IMR-90 (cell line): ENCODE measurements at regions not wholly inside any gene's neighbourhood (a gene's known extent, or its start where the extent isn't known, plus 50 kb on each side); places are given as distances from the start of the nearest gene placed in this dataset.

Source experiments
- ATAC-seq: fragments of 200-7000 bp; cut with Tn5 transposase; 2 replicates; pipeline ENCODE4 v1.9.1; 2020; ENCODE audit warnings: low read depth, mild to moderate bottlenecking, moderate library complexity
- BruUV-seq: library from RNA; stranded (reverse); fragments of 400-500 nt; replicated peaks from 2 replicates; lab custom pipeline; 2021; lab: Mats Ljungman, UMichigan
- CTCF ChIA-PET: fragments of 300-600 bp; formaldehyde crosslinking; extraction: SDS; loops from one replicate; lab custom pipeline; 2021; ENCODE audit warnings: antibody characterized with exemption; lab: Yijun Ruan, JAX
- POLR2A ChIA-PET: fragments of 300-600 bp; sonication (Branson Sonifier 250); formaldehyde crosslinking; loops from one replicate; lab custom pipeline; 2022; ENCODE audit warnings: antibody characterized with exemption; ENCODE audit not compliant: unreplicated experiment; lab: Charles Lee
- DNase-seq: peaks from one replicate; pipeline ENCODE4 v3.0.0; 2013
- H2AFZ ChIP-seq: replicated peaks from 2 replicates; pipeline ENCODE3; 2013; ENCODE audit warnings: low read length, mild to moderate bottlenecking; ENCODE audit not compliant: poor library complexity
- H2AK5ac ChIP-seq: 2 replicates; pipeline ENCODE4 v1.6.1; 2013; ENCODE audit warnings: low read depth, low read length, inconsistent platforms
- H2AK9ac ChIP-seq: replicated peaks from 2 replicates; pipeline ENCODE3; 2013; ENCODE audit warnings: mild to moderate bottlenecking, low read depth, low read length, moderate library complexity; ENCODE audit not compliant: poor library complexity
- H2BK120ac ChIP-seq: 2 replicates; pipeline ENCODE4 v1.6.1; 2013; ENCODE audit warnings: low read depth, low read length, inconsistent platforms
- H2BK15ac ChIP-seq: 3 replicates; pipeline ENCODE4 v1.6.1; 2013; ENCODE audit warnings: low read depth, low read length, inconsistent platforms
- H2BK20ac ChIP-seq: 2 replicates; pipeline ENCODE4 v1.6.1; 2013; ENCODE audit warnings: low read depth, mild to moderate bottlenecking, inconsistent platforms, low read length, moderate library complexity
- H2BK5ac ChIP-seq: 2 replicates; pipeline ENCODE4 v1.6.1; 2013; ENCODE audit warnings: mild to moderate bottlenecking, low read depth, low read length, inconsistent platforms; ENCODE audit not compliant: poor library complexity, severe bottlenecking
- H3K14ac ChIP-seq: replicated peaks from 2 replicates; pipeline ENCODE4 v1.6.1; 2013; ENCODE audit warnings: low read depth, low read length, inconsistent platforms
- H3K18ac ChIP-seq: 2 replicates; pipeline ENCODE4 v1.6.1; 2013; ENCODE audit warnings: low read depth, low read length, control low read depth
- H3K23ac ChIP-seq: 2 replicates; pipeline ENCODE4 v1.6.1; 2013; ENCODE audit warnings: low read depth, low read length, inconsistent platforms
- H3K27ac ChIP-seq: 2 replicates; pipeline ENCODE4 v1.5.1; 2013; ENCODE audit warnings: mild to moderate bottlenecking, control low read depth, low read length; ENCODE audit not compliant: insufficient read depth
- H3K27me3 ChIP-seq: 2 replicates; pipeline ENCODE4 v1.6.1; 2013; ENCODE audit warnings: low read length; ENCODE audit not compliant: control insufficient read depth, insufficient read depth
- H3K36me3 ChIP-seq: 2 replicates; pipeline ENCODE4 v1.6.1; 2013; ENCODE audit warnings: low read length, mixed read lengths; ENCODE audit not compliant: control insufficient read depth, insufficient read depth
- H3K4ac ChIP-seq: 2 replicates; pipeline ENCODE4 v1.6.1; 2013; ENCODE audit warnings: low read depth, low read length, inconsistent platforms
- H3K4me1 ChIP-seq: 2 replicates; pipeline ENCODE4 v1.6.1; 2013; ENCODE audit warnings: low read length, mixed read lengths; ENCODE audit not compliant: control insufficient read depth, insufficient read depth
- H3K4me2 ChIP-seq: 2 replicates; pipeline ENCODE4 v1.6.1; 2013; ENCODE audit warnings: low read depth, mild to moderate bottlenecking, control low read depth, low read length, moderate library complexity
- H3K4me3 ChIP-seq: 2 replicates; pipeline ENCODE4 v1.5.1; 2013; ENCODE audit warnings: low read depth, mild to moderate bottlenecking, control low read depth, low read length, moderate library complexity; ENCODE audit not compliant: insufficient read depth
- H3K56ac ChIP-seq: 2 replicates; pipeline ENCODE4 v1.6.1; 2013; ENCODE audit warnings: low read length, inconsistent platforms; ENCODE audit not compliant: insufficient read depth; ENCODE audit errors: extremely low read depth
- H3K79me1 ChIP-seq, 2 experiments: 2 replicates each; pipeline ENCODE4 v1.6.1; 2013; ENCODE audit warnings: low read length in 2 of 2, inconsistent platforms in 1 of 2, low read depth in 1 of 2
- H3K9ac ChIP-seq: 2 replicates; pipeline ENCODE4 v1.6.1; 2013; ENCODE audit warnings: low read depth, low read length, control low read depth
- H3K9me1 ChIP-seq: 2 replicates; pipeline ENCODE4 v1.6.1; 2013; ENCODE audit warnings: low read length, inconsistent platforms; ENCODE audit not compliant: insufficient read depth
- H3K9me3 ChIP-seq: 2 replicates; pipeline ENCODE4 v1.6.1; 2013; ENCODE audit warnings: low read length; ENCODE audit not compliant: control insufficient read depth, insufficient read depth
- H4K20me1 ChIP-seq: 2 replicates; pipeline ENCODE4 v1.6.1; 2013; ENCODE audit warnings: low read length, inconsistent platforms; ENCODE audit not compliant: insufficient read depth
- H4K5ac ChIP-seq: 2 replicates; pipeline ENCODE4 v1.6.1; 2013; ENCODE audit warnings: mild to moderate bottlenecking, low read depth, low read length, control low read depth
- H4K8ac ChIP-seq, 2 experiments: 2 replicates each; pipeline ENCODE4 v1.6.1; 2013; ENCODE audit warnings: low read depth in 2 of 2, low read length in 2 of 2, control low read depth in 1 of 2, inconsistent platforms in 1 of 2
- H4K91ac ChIP-seq: 2 replicates; pipeline ENCODE4 v1.6.1; 2013; ENCODE audit warnings: low read depth, low read length, inconsistent platforms; ENCODE audit not compliant: insufficient read depth
- BHLHE40 ChIP-seq: fragments of 150-350 bp; IDR thresholded peaks from 2 replicates; pipeline ENCODE4 v1.6.1; 2016; ENCODE audit warnings: mild to moderate bottlenecking, low read depth, low read length
- CEBPB ChIP-seq: IDR thresholded peaks from 2 replicates; pipeline ENCODE4 v1.6.1; 2012; ENCODE audit warnings: low read depth, low read length, improper control_type of control experiment
- CHD1 ChIP-seq: IDR thresholded peaks from 2 replicates; pipeline ENCODE4 v1.6.1; 2012; ENCODE audit warnings: low read depth, low read length, improper control_type of control experiment
- FOS ChIP-seq: fragments of 150-350 bp; IDR thresholded peaks from 2 replicates; pipeline ENCODE4 v1.6.1; 2016; ENCODE audit warnings: low read depth, low read length
- MAFK ChIP-seq: IDR thresholded peaks from 2 replicates; pipeline ENCODE4 v1.6.1; 2012; ENCODE audit warnings: low read depth, low read length, improper control_type of control experiment
- MAZ ChIP-seq: IDR thresholded peaks from 2 replicates; pipeline ENCODE4 v1.6.1; 2012; ENCODE audit warnings: low read depth, mild to moderate bottlenecking, low read length, improper control_type of control experiment, moderate library complexity, borderline replicate concordance
- MXI1 ChIP-seq: IDR thresholded peaks from 2 replicates; pipeline ENCODE4 v1.6.1; 2012; ENCODE audit warnings: low read depth, mild to moderate bottlenecking, low read length, moderate library complexity, borderline replicate concordance
- NFE2L2 ChIP-seq: fragments of 150-350 bp; IDR thresholded peaks from 2 replicates; pipeline ENCODE4 v1.6.1; 2016; ENCODE audit warnings: low read depth, mild to moderate bottlenecking, low read length
- POLR2A ChIP-seq: IDR thresholded peaks from 2 replicates; pipeline ENCODE4 v1.6.1; 2012; ENCODE audit warnings: mild to moderate bottlenecking, low read depth, low read length
- RAD21 ChIP-seq: IDR thresholded peaks from 2 replicates; pipeline ENCODE4 v1.6.1; 2012; ENCODE audit warnings: low read length, improper control_type of control experiment
- RCOR1 ChIP-seq: IDR thresholded peaks from 2 replicates; pipeline ENCODE4 v1.6.1; 2012; ENCODE audit warnings: mild to moderate bottlenecking, low read length, improper control_type of control experiment; ENCODE audit not compliant: insufficient replicate concordance
- RFX5 ChIP-seq: IDR thresholded peaks from 2 replicates; pipeline ENCODE4 v1.8.0; 2012; ENCODE audit warnings: low read depth, mild to moderate bottlenecking, low read length, moderate library complexity
- SMC3 ChIP-seq: fragments of 150-350 bp; IDR thresholded peaks from 2 replicates; pipeline ENCODE4 v1.6.1; 2016; ENCODE audit warnings: low read depth, mild to moderate bottlenecking, antibody characterized with exemption, low read length, moderate library complexity
- USF2 ChIP-seq: fragments of 150-350 bp; IDR thresholded peaks from 2 replicates; pipeline ENCODE4 v1.6.1; 2017; ENCODE audit warnings: mild to moderate bottlenecking, antibody characterized with exemption, low read length, low read depth
- WGBS, 2 experiments: methylation state at CpG; one replicate each; pipeline versions ENCODE4 v1.1.5 to v1.1.7; 2013; ENCODE audit warnings: missing lambda C conversion rate in 2 of 2; ENCODE audit not compliant: insufficient read length in 1 of 2; ENCODE audit errors: extremely low coverage in 2 of 2; 5-methylcytosine and 5-hydroxymethylcytosine counted together
- dilution Hi-C: fragments of 300-500 bp; cut with HindIII; formaldehyde crosslinking; loops from one replicate; pipeline ENCODE4 v1.14.3; 2018; ENCODE audit warnings: low sequenced_read_pairs; ENCODE audit not compliant: unreplicated experiment
- in situ Hi-C: fragments of 300-500 bp; cut with MboI; formaldehyde crosslinking; loops from 3 replicates; pipeline ENCODE4 v1.14.3; 2019; ENCODE audit warnings: low sequenced_read_pairs, inconsistent platforms, mixed read lengths
- intact Hi-C: fragments of 100-400 bp; cut with micrococcal nuclease; formaldehyde crosslinking; loops from 2 replicates; pipeline ENCODE4 v1.10.0; 2022
- TF ChIP-seq, protein P1 (sequence below): conservative IDR thresholded peaks from 2 replicates; pipeline ENCODE4 v1.5.1; 2012; ENCODE audit warnings: mild to moderate bottlenecking, low read depth, low read length, improper control_type of control experiment
- TF ChIP-seq, protein P2 (sequence below): fragments of 150-350 bp; IDR thresholded peaks from 2 replicates; pipeline ENCODE4 v1.6.1; 2016; ENCODE audit warnings: low read depth, mild to moderate bottlenecking, low read length, moderate library complexity, borderline replicate concordance

GRCh38 chr14:104369208-104369607 lies 210.4 kb upstream of the C14orf180 start:
- CTCF ChIA-PET, result no interaction called here
- no peak for ATAC-seq
- POLR2A ChIA-PET, result no interaction called here
- no peak overlapping the region for H4K5ac ChIP-seq
- H2AK9ac ChIP-seq, result no peak overlapping the region
- no peak overlapping the region for H3K56ac ChIP-seq
- no peak overlapping the region for H3K18ac ChIP-seq
- H2AK5ac ChIP-seq, result no peak overlapping the region
- BruUV-seq, result no TSS peak
- no peak overlapping the region for H3K4me2 ChIP-seq
- no peaks in the 10 kb centered on the region for H3K27me3 ChIP-seq
- no peaks in the 10 kb centered on the region for H3K9me1 ChIP-seq
- no peak overlapping the region for H2AFZ ChIP-seq
- no peak overlapping the region for H3K4me3 ChIP-seq
- no peak for DNase-seq
- H3K27ac ChIP-seq, result no peak overlapping the region
- no peak overlapping the region for H3K23ac ChIP-seq
- H2BK15ac ChIP-seq, result no peak overlapping the region
- in situ Hi-C loops, result no loop called here
- H4K20me1 ChIP-seq, result no peaks in the 10 kb centered on the region
- no CpG with 5 or more reads among the region's 8 CpGs for WGBS, 2 experiments
- dilution Hi-C loops, result no loop called here
- no peak overlapping the region for H2BK20ac ChIP-seq
- intact Hi-C loops, result no loop called here
- no peaks in the 10 kb centered on the region for H3K79me1 ChIP-seq
- no peaks in the 10 kb centered on the region for H3K36me3 ChIP-seq
- no peak for TF ChIP-seq BHLHE40
- no peak for TF ChIP-seq MXI1
- no peak for TF ChIP-seq MAFK
- TF ChIP-seq CHD1, result no peak
- no peak for TF ChIP-seq RCOR1
- TF ChIP-seq CEBPB, result no peak
- TF ChIP-seq, protein P1, sequence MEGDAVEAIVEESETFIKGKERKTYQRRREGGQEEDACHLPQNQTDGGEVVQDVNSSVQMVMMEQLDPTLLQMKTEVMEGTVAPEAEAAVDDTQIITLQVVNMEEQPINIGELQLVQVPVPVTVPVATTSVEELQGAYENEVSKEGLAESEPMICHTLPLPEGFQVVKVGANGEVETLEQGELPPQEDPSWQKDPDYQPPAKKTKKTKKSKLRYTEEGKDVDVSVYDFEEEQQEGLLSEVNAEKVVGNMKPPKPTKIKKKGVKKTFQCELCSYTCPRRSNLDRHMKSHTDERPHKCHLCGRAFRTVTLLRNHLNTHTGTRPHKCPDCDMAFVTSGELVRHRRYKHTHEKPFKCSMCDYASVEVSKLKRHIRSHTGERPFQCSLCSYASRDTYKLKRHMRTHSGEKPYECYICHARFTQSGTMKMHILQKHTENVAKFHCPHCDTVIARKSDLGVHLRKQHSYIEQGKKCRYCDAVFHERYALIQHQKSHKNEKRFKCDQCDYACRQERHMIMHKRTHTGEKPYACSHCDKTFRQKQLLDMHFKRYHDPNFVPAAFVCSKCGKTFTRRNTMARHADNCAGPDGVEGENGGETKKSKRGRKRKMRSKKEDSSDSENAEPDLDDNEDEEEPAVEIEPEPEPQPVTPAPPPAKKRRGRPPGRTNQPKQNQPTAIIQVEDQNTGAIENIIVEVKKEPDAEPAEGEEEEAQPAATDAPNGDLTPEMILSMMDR, result no peak
- no peak for TF ChIP-seq NFE2L2
- TF ChIP-seq, protein P2, sequence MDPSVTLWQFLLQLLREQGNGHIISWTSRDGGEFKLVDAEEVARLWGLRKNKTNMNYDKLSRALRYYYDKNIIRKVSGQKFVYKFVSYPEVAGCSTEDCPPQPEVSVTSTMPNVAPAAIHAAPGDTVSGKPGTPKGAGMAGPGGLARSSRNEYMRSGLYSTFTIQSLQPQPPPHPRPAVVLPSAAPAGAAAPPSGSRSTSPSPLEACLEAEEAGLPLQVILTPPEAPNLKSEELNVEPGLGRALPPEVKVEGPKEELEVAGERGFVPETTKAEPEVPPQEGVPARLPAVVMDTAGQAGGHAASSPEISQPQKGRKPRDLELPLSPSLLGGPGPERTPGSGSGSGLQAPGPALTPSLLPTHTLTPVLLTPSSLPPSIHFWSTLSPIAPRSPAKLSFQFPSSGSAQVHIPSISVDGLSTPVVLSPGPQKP, result no peak
- no peak for TF ChIP-seq RAD21
- no peak for TF ChIP-seq POLR2A
- no peak for TF ChIP-seq RFX5
- TF ChIP-seq SMC3, result no peak
- TF ChIP-seq USF2, result no peak
- no peak for TF ChIP-seq FOS
- TF ChIP-seq MAZ, result no peak
- H2BK5ac ChIP-seq, result no peak overlapping the region
- H3K4me1 ChIP-seq, result no peaks in the 10 kb centered on the region
- H3K4ac ChIP-seq, result no peak overlapping the region
- H3K14ac ChIP-seq, result no peak overlapping the region
- H2BK120ac ChIP-seq, result no peak overlapping the region
- peaks cover 53% of the 10 kb centered on the region for H3K9me3 ChIP-seq
- H3K9ac ChIP-seq, result no peak overlapping the region
- H4K91ac ChIP-seq, result no peak overlapping the region
- no peak overlapping the region for H4K8ac ChIP-seq
